K562 (cell line): ENCODE measurements at regions not wholly inside any gene's neighbourhood (a gene's known extent, or its start where the extent isn't known, plus 50 kb on each side); places are given as distances from the start of the nearest gene placed in this dataset.

Experiments used
- CBFB ChIP-seq: sonication (generic); formaldehyde crosslinking; IDR thresholded peaks from 2 replicates; pipeline ENCODE4 v1.4.0; 2020; ENCODE audit warnings: mild to moderate bottlenecking, missing genetic modification reagents
- CTCF ChIP-seq, 3 experiments: IDR thresholded peaks in 2 of 3; conservative IDR thresholded peaks in 1 of 3; 2 replicates each; pipeline ENCODE4 v1.5.1; 2011 to 2012; ENCODE audit warnings: low read length in 3 of 3, mild to moderate bottlenecking in 3 of 3, control low read depth in 2 of 3, improper control_type of control experiment in 1 of 3, inconsistent platforms in 1 of 3, low read depth in 1 of 3, mixed read lengths in 1 of 3, moderate library complexity in 1 of 3; ENCODE audit not compliant: insufficient read depth in 2 of 3
- FOXM1 ChIP-seq, 2 experiments: fragments of 450-650 bp in 1 of 2; sonication (generic) in 1 of 2; formaldehyde crosslinking in 1 of 2; IDR thresholded peaks; 2 replicates each; pipeline versions ENCODE4 v1.6.1 to v1.9.0; 2017 to 2022; ENCODE audit warnings: low read depth in 2 of 2, mild to moderate bottlenecking in 2 of 2, missing genetic modification reagents in 1 of 2, moderate library complexity in 1 of 2
- FOXP1 ChIP-seq: sonication (generic); formaldehyde crosslinking; IDR thresholded peaks from 2 replicates; pipeline ENCODE4 v1.8.0; 2022; ENCODE audit warnings: mild to moderate bottlenecking, missing genetic modification reagents
- HCFC1 ChIP-seq: IDR thresholded peaks from 2 replicates; pipeline ENCODE4 v1.6.1; 2012; ENCODE audit warnings: low read depth, low read length, improper control_type of control experiment
- KAT7 ChIP-seq: sonication (generic); formaldehyde crosslinking; IDR thresholded peaks from 2 replicates; pipeline ENCODE4 v1.8.0; 2022; ENCODE audit warnings: missing genetic modification reagents, mild to moderate bottlenecking, borderline replicate concordance
- MYNN ChIP-seq, 2 experiments: sonication (generic); formaldehyde crosslinking in 1 of 2; IDR thresholded peaks; 2 replicates each; pipeline versions ENCODE4 v1.5.0 to v1.6.1; 2016 to 2020; ENCODE audit warnings: antibody characterized with exemption in 1 of 2, missing genetic modification reagents in 1 of 2
- NCOA2 ChIP-seq, 2 experiments: fragments of 450-650 bp; IDR thresholded peaks; 2 replicates each; pipeline ENCODE4 v1.6.1; 2018; ENCODE audit warnings: mild to moderate bottlenecking in 2 of 2, moderate library complexity in 1 of 2; ENCODE audit not compliant: partially characterized antibody in 2 of 2
- NFIC ChIP-seq: fragments of 450-650 bp; IDR thresholded peaks from 2 replicates; pipeline ENCODE4 v1.6.1; 2017; ENCODE audit warnings: mild to moderate bottlenecking, inconsistent platforms
- POLR2A ChIP-seq: fragments of 450-650 bp; conservative IDR thresholded peaks from 2 replicates; pipeline ENCODE4 v1.6.1; 2016
- RAD21 ChIP-seq, 2 experiments: fragments of 250-450 bp in 1 of 2; fragments of 450-650 bp in 1 of 2; sonication (Bioruptor Pico) in 1 of 2; formaldehyde crosslinking in 1 of 2; IDR thresholded peaks in 1 of 2; conservative IDR thresholded peaks in 1 of 2; 2 replicates each; pipeline versions ENCODE4 v1.4.0 to v1.8.0; 2020 to 2022; ENCODE audit warnings: mild to moderate bottlenecking in 2 of 2, moderate library complexity in 1 of 2
- TAF1 ChIP-seq: IDR thresholded peaks from 2 replicates; pipeline ENCODE4 v1.6.1; 2011; ENCODE audit warnings: mild to moderate bottlenecking, low read length, moderate library complexity; ENCODE audit not compliant: insufficient read depth, control insufficient read depth, severe bottlenecking; ENCODE audit errors: extremely low read depth
- TGIF2 ChIP-seq: sonication (generic); formaldehyde crosslinking; IDR thresholded peaks from 2 replicates; pipeline ENCODE4 v1.8.1; 2022; ENCODE audit warnings: mild to moderate bottlenecking, missing genetic modification reagents, moderate library complexity
- ZEB2 ChIP-seq: fragments of 450-650 bp; IDR thresholded peaks from 2 replicates; pipeline ENCODE4 v1.6.1; 2016

GRCh38 chr15:45762726-45763125 lies 127.9 kb downstream of the SQOR start:
- TF ChIP-seq POLR2A (no peak), HCFC1 (no peak), FOXM1 (IDR thresholded peaks at IDR 0.05; ENCODE audit: low read depth) (no peak), FOXM1 (CRISPR knock-in tag; IDR thresholded peaks at IDR 0.05; ENCODE audit: low read depth) (no peak), CTCF (IDR thresholded peaks at IDR 0.05 in 2 of 3, conservative IDR thresholded peaks at IDR 0.05 in 1 of 3; ENCODE audit: insufficient read depth in 2 of 3, low read depth in 1 of 3, low read length in 3 of 3) (no peak), TGIF2 (CRISPR knock-in tag) (no peak), NFIC (no peak), TAF1 (no peak), CBFB (CRISPR knock-in tag) (no peak), RAD21 (CRISPR knock-in tag; conservative IDR thresholded peaks at IDR 0.05 in 1 of 2, IDR thresholded peaks at IDR 0.05 in 1 of 2) (no peak), ZEB2 (no peak), MYNN (IDR thresholded peaks at IDR 0.05) (no peak), MYNN (CRISPR knock-in tag; IDR thresholded peaks at IDR 0.05) (no peak), KAT7 (CRISPR knock-in tag) (no peak), NCOA2 (IDR thresholded peaks at IDR 0.05; ENCODE audit: partially characterized antibody in 2 of 2) (no peak), FOXP1 (CRISPR knock-in tag) (no peak)
